ENCODE measurements at regions not wholly inside any gene's neighbourhood (a gene's known extent, or its start where the extent isn't known, plus 50 kb on each side); places are given as distances from the start of the nearest gene placed in this dataset.

DNA sequence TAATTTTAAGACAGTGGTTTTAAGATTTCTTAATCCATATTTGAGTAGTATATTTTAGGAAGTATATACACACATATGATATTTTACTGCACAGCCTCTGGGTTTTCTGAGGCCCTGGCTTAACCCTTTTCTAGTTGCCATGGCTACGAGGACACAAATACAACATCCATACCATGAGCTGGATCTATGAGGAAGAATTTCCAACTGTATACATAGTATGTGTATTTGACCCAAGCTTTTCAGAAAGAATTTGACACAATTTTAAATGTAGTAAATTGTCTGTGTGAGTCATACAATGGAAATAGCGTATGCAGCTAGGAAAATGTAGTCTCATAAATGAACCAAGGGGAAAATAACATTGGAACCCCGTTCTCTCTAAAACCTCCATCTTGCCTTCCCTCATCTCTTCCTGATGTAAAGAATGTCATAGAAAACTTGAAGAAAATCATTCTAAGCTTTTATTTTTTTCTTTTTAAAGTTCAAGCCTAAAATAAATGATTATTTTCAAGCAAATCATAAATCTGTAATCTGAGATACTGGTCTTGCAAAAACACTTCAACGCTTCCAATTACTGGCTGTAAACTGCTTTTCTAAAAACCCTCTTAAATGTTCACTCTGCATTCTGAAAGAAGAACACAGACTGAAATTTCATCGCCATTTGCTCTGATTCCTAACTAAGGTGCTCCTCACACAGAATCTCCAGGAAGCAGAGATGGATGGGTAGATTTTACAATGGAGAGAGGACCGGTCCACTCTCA is 172.4 kb downstream of the LACC1 start:
- TF ChIP-seq, protein P1, sequence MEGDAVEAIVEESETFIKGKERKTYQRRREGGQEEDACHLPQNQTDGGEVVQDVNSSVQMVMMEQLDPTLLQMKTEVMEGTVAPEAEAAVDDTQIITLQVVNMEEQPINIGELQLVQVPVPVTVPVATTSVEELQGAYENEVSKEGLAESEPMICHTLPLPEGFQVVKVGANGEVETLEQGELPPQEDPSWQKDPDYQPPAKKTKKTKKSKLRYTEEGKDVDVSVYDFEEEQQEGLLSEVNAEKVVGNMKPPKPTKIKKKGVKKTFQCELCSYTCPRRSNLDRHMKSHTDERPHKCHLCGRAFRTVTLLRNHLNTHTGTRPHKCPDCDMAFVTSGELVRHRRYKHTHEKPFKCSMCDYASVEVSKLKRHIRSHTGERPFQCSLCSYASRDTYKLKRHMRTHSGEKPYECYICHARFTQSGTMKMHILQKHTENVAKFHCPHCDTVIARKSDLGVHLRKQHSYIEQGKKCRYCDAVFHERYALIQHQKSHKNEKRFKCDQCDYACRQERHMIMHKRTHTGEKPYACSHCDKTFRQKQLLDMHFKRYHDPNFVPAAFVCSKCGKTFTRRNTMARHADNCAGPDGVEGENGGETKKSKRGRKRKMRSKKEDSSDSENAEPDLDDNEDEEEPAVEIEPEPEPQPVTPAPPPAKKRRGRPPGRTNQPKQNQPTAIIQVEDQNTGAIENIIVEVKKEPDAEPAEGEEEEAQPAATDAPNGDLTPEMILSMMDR (conservative IDR thresholded peaks at IDR 0.05; ENCODE audit: low read length): no peak
- TF ChIP-seq EZH2phosphoT487 (IDR thresholded peaks at IDR 0.05; ENCODE audit: borderline replicate concordance, low read depth, low read length): no peak

Measured in OCI-LY7 (cell line).